ENCODE measurements at regions not wholly inside any gene's neighbourhood (a gene's known extent, or its start where the extent isn't known, plus 50 kb on each side); places are given as distances from the start of the nearest gene placed in this dataset.
"Not testable (repeated sequence)": the region's sequence is repeated elsewhere in the genome, so short reads cannot be mapped to it uniquely, and the experiment has no call there.

DNA sequence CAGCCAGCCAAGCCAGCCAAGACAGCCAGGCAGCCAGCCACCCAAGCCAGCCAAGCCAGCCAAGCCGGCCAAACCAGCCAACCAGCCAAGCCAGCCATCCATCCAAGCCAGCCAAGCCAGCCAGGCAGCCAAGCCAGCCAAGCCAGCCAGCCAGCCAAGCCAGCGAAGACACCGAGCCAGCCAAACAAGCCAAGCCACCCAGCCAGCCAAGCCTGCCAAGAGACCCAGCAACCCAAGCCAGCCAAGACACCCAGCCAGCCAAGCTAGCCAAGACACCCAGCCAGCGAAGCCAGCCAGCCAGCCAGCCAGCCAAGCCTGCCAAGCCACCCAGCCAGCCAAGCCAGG lies 318.0 kb upstream of the PLGLB2 start:
- not testable (repeated sequence) for DNase-seq (ENCODE audit: low read depth, low spot score)

DNA sequence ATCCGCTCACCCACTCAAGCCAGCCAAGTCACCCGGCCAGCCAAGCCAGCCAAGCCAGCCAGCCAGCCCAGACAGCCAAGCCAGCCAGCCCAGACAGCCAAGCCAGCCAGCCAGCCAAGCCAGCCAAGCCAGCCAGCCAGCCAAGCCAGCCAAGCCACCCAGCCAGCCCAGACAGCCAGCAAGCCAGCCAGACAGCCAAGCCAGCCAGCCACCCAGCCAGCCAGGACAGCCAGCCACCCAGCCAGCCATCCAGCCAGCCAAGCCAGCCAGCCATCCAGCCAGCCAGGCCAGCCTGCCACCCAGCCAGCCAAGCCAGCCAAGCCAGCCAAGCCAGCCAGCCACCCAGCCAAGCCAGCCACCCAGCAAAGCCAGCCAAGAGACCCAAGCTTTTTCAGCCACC lies 316.8 kb upstream of the PLGLB2 start:
- not testable (repeated sequence) for DNase-seq (ENCODE audit: low read depth, low spot score)

DNA sequence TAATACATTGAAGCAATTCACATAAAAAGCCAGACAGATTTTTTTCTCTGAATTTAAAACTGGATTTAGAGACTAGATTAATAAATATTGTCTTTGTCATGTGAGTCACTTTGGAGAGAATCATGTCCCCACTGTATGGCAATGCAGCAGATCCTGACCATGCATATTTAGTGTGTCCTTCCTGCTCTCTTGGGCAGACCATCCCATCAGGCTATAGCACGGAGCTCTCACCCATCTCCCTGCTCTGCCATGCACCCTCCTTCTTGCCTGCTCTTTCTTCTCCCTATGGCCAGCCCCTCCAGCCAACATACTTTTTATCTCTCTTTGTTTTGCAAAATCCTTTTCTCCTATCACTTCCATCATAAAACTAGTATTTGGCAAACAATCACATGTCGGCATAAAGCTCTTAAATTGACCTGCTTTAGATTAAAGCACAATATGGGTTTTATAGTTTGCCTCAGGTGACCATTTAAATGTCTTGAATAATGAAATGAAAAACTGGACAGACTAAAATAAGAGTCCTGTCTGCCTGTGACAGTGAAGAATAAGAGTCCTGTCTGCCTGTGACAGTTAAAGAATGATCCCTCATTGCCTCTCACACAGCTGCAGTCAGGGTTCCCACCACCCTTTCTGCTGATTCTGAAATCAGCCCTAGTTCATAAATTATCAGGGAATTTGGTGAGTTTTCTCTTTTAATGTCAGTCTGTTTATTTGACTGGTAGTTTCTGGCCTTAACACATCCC lies 315.0 kb upstream of the PLGLB2 start:
- not testable (repeated sequence) for DNase-seq (ENCODE audit: low read depth, low spot score)

DNA sequence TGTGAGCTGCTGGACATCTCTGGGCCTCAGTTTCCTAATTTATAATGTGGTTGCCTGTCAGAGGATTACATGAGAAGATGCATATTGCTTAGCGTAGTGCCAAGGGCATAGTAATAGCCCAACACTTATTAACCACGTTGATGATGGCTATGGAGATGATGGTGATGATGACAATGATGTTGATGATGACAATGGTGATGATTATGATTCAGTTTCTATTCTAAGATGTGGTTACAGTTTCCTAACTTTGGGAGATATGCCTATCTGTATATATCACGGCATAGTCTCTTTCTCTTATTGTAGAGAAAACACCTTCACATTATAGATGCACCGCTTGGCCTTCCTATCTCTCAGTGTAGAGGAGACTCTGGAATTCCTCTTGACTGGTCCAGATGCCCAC lies 311.9 kb upstream of the PLGLB2 start:
- not testable (repeated sequence) for DNase-seq (ENCODE audit: low read depth, low spot score)

DNA sequence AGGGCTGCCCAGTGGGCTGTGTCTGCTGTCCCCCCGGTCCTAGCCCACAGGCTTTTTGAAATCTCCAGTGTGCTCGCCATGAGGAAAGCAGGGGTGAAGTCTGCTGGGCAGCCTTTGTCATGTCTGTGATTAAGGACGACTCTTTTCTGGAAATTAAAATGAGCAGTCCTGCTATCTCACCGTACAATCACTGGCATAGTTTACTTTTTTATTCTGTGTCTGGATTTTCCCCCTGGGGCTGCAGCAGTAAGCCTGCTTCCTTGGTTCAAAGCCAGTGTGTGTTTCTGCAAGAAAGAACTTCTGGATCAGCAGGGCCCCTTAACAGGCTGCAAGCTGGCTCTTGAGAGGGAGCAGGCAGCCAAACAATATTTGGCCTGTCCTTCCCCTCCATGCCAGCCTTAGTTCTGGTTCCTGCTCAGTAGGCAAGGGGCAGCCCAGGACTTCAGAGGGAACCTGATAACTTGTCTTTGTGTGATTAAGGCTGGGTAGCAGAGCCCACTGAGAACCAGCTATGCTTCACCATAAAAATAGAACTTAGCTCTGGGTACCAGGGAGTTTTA lies 310.1 kb upstream of the PLGLB2 start:
- DNase-seq (ENCODE audit: low read depth, low spot score), result not testable (repeated sequence)

DNA sequence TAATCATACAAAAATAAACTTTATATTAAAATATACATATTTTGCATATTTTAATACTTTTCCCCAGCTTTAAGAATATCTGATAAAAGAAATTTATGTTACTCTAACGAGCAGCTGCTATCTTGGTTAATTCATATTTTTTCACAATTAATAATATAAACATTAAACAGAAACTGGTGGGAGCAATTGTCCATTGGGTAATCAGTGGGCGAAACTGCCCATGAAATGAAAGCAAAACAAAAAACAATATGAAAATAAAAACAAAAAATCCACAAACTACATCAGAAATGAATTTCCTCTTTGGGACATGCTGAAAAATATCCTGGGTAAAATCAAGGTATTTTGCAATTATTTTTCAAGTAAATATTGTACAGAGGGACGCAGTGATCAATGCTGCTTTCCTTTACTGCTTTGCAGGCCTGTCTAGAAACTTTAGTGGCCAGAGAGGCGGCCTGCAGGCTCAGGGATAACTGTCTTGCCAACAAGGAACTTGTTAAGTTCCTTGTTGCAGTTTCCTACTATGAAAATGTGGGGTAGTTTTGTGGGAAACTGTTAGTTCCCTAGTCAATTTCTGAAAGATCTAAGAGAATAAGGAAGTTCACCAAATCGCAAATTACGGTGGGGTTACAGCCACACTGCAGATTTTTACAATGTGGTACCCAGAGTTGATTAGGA lies 309.0 kb upstream of the PLGLB2 start:
- not testable (repeated sequence) for DNase-seq (ENCODE audit: low read depth, low spot score)

DNA sequence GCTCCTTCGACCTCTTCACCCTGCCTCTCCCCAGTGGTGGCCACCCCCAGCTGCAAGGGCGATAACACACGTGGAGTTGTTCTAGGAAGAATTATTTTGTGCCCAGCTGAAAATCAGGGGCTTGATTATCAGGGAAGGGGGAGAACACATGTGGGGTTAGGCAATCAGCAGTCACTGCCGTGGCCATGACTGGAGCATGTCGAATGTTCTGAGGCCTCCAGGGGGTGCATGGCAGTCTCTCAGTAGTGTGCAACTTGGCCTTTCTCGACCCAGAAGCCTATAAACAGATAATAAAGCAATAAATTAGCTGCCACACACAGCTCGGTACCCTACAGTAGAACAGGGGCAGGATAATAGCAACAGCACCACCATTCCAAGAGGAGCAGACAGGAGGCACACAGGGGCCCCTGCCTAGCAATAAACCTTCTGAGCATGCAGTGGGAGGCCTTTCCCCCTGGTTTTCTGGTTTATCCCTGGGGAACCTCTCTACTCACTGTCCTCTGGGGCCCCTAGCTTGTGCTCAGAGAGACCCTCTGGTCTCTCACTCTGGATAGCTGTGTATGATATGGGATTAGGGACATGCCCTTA lies 308.2 kb upstream of the PLGLB2 start:
- DNase-seq (ENCODE audit: low read depth, low spot score), result not testable (repeated sequence)

DNA sequence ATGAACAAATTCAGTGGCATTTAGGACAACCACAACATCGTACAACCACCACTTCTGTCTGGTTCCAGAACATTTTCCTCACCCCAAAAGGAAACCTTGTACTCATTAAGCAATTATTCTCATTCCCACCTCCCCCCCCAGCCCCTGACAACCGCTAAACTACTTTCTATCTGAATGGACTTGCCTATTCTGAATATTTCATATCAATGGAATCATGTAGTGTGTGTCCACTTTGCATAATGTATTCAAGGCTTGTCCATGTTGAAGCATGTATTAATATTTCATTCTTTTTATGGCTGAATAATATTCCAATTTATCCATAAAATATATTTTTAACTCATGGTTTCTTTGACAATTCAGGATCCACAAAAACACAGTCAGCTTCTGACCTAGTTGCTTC lies 307.2 kb upstream of the PLGLB2 start:
- DNase-seq (ENCODE audit: low read depth, low spot score), result not testable (repeated sequence)

DNA sequence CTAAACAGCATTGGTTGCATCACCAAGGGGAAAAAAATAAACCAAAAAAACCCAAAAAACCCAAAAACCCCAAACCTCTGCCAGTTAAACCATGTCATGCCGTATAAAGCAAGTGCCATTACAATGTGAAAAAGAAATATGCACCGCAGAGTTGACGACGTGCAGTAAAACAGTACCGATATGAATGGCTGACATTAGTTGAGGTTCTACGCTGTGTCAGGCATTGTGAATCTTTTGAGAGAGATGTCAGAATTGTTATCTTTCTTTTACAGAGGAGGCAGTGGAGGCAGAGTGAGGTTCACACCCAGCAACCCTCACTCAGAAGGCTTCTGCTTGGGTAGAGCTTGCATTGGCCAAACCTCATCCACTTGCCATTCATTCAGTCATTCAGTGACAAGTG lies 306.5 kb upstream of the PLGLB2 start:
- not testable (repeated sequence) for DNase-seq (ENCODE audit: low read depth, low spot score)

DNA sequence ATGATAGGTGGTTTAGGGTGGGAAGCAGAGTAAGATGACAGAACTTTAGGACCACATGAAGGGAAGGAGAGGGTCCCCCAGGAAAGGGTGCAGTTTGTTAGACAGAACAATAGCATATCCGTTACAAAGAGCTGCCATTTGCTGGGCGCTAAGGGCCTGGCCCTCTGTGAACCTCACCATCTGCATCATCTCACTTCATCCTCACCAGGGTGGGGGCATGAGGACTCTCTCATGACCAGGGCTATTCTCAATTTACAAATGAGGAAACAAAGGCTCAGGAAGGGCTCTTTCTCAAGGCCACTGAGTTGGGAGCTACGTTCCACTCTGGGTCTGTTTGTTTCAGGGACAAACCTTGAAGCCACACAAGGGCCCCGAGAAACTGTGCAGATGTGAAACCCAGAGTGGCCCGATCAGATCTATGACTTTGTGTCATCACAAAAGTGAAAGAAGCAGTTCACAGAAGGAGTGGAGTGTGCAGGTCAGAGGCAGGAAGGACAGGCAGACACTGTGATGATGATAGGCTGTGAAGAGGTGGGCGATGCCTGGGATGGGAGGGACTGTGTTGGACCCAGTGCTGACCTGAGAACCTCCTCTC lies 304.8 kb upstream of the PLGLB2 start:
- not testable (repeated sequence) for DNase-seq (ENCODE audit: low read depth, low spot score)

DNA sequence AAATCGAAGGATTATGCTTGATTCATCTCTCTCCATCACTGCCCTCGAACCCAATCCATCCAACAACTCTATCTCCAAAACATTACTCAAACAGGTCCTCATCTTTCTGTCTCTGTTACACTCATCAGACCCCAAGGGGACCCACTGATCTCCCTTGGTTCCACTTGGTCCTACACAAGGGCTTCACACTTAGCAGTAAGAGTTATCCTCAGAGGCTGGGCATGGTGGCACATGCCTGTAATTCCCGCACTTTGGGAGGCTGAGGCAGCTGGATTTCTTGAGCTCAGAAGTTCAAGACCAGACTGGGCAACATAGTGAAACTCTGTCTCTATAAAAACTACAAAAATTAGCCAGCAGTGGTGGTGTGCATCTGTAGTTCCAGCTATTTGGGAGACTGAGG lies 302.9 kb upstream of the PLGLB2 start:
- DNase-seq (ENCODE audit: low read depth, low spot score), result not testable (repeated sequence)

DNA sequence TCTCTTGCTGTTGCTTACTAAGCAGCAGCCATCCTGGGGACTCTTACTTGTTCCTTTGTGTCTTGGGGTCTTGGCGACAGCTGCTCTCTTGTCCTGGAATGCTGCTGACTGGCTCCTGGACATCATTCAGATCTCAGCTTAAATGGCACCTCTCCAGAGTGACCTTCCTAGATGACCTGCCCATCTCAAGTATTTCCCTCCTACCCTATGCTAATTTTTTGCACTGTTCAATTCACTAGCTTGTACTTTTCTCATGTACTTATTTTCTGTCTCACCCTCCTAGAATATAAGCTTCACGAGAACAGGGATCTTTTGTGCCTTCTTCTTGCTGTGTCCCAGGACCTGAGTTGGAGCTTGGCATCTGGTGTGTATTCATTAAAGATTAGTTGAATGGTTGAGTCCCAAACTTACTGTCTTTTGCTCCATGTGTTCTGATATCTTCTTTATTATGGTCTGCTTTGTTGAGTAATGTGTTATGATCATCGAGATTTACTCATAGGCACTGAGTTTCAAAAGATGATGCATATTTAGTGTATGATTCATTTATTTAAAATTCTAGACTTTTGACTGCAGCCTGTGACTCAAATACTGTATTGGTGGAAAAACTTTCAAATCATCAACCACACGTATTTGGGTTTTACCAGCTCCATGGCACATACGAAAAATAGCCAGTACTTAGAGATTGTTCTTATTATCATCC lies 302.1 kb upstream of the PLGLB2 start:
- not testable (repeated sequence) for DNase-seq (ENCODE audit: low read depth, low spot score)

DNA sequence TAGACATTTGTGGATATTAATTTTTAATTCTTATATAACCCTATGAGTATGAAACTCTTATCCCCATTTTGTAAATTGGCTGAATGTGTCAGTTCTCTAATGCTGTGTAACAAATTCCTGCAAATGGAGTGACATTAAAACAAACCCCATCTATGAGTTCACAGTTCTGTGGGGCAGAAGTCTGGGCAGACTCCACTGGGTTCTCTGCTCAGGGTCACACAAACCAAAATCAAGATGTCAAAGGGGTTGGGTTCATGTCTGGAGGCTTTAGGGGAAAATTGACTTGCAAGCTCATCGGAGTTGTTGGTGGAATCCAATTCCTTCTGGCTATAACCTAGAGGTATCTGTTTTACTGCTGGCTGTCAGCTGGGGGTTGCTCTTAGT lies 301.6 kb upstream of the PLGLB2 start:
- not testable (repeated sequence) for DNase-seq (ENCODE audit: low read depth, low spot score)

DNA sequence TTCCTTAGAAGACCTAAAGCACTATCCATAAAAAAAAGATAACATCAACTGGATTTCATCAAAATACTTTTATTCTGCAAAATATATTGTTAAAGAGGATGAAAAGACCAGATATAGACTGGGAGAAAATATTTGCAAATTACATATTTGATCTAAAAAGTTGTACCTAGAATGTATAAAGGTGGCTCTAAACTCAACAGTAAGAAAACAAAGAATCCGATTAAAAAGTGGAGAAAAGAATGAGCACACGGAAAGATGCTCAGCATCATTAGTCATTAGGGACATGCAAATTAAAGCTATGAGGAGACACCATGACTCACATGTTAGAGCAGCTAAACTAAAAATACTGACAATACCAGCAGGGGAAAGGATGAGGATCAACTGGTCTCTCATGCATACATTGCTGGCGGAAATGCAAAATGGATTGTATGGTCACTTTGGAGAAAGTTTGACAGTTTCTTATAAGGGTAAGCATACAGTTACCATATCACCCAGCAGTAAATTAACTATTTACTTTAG lies 298.4 kb upstream of the PLGLB2 start:
- DNase-seq (ENCODE audit: low read depth, low spot score), result not testable (repeated sequence)

DNA sequence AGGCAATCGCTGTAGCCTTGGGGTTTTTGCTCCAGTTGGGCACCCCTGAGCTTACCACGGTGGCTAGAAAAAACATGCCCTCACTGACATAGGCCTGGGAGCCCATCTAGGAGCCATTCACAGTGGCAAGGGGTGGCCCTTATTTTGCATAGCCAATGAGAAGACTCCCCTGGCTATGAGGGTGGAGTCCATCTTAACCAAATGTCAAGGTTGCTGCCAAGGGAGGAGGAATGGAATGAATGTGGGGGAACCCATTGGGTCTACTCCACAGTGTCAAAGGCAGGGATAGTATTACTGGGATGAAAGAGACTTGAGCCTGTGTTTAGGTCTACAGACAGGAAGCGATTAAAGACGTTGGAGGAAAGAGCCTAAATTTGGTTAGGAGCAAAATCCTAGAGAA lies 295.7 kb upstream of the PLGLB2 start:
- DNase-seq (ENCODE audit: low read depth, low spot score), result not testable (repeated sequence)

DNA sequence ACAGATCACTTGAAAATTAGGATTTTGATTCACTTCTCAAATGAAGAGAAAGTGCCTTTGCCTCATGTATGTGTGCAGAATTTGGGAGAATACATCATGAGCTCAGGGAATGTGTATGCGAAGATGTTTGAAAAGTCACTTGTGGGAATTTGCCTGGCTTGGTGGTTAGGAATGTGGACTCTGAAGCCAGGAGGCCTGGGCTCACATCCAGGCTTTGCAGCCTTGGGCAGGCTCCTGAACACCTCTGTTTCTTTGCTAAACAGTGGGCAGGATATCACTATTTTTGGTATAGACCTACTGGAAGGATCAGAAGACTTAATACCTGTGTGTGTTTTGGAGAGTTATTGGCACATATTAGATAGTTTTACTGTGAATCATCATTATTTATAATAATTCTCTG lies 295.0 kb upstream of the PLGLB2 start:
- peak; percentile 86 for DNase-seq (ENCODE audit: low read depth, low spot score)

DNA sequence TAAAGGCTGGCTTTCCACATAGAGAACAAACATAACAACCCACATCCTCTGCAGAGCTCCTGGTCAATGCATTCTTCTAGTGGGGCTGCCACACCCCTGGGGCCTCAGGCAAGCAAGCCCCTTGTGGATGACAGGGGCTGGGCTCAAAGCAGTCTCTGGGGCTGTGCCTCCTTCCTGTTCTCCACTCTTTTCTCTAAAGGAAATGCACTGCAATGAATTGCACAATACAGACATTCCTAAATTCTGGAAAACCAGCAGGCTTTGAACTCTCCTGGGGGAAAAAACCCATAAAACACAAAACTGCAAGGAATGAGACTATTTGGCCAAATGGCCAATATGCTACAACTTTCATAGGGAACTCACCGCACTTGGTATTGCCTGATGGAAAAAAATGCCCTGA lies 293.9 kb upstream of the PLGLB2 start:
- DNase-seq (ENCODE audit: low read depth, low spot score), result peak; percentile 48

DNA sequence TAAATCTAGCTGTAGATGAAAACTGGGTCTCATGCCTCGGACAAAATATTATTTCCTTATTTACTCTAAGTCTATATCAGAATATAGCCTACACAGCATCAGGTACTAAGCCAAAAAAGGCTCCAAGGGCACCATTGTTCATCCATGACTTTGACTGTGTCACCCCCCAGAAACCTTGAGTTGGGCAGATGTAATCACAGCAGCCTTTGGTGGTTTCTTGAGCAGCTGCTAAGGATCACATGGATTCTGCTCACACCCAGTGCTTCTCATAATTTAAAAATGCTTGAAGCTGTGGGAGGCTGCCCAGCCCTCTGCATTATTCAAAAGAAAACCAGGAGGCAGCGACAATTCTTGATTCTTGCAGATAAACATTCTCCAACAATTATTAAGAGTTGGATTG lies 293.5 kb upstream of the PLGLB2 start:
- peak; percentile 45 for DNase-seq (ENCODE audit: low read depth, low spot score)

DNA sequence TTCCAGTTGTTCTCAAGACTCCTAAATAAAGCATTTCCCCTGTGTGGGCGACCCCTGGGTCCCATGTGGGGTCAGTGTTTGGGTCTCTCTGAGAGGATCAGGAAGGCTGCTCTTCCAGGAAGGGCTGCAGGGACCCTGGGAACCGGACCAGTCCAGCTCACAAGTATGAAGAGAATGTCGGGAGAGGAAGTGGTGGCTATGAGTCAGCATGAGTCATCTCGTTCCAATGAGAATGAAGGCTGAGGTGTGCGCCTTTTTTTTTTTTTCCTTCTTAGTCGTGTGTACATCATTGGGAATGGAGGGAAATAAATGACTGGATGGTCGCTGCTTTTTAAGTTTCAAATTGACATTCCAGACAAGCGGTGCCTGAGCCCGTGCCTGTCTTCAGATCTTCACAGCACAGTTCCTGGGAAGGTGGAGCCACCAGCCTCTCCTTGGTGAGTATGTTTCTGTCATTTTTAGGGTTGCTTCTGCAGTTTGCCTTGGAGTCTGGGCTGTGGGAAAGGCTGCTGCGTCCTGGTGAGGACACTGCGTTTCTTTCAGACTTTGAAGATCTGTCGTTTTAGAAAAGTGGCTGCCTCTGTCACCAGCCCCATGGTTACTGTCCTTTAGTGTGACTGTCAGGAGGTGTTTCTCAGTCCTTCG lies 292.6 kb upstream of the PLGLB2 start:
- not testable (repeated sequence) for DNase-seq (ENCODE audit: low read depth, low spot score)

DNA sequence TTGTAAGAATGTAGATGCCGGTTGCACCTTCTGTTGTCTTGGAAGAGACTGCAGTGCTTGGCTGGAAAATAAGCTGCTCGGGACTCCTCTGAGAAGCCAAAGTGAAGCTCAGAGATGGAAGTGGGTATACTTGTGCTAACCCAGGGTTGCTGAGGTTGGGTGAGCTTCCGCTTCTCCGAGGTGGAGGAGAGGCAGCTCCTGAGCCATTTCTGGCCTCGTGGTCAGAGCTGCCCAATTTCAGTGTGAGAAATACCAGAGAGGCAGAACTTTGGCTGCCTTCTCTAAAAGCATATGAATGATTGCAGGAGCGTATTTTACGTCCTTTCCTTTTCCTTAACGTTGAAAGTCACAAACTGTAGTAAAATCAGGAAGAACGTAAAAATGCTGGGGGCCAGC lies 292.0 kb upstream of the PLGLB2 start:
- not testable (repeated sequence) for DNase-seq (ENCODE audit: low read depth, low spot score)
